B cell (primary cell): ENCODE measurements at regions not wholly inside any gene's neighbourhood (a gene's known extent, or its start where the extent isn't known, plus 50 kb on each side); places are given as distances from the start of the nearest gene placed in this dataset.

Experiments
- ATAC-seq: fragments of 200-7000 bp; cut with Tn5 transposase; one replicate; pipeline ENCODE4 v1.10.0; 2021; ENCODE audit warnings: low read depth, mild to moderate bottlenecking, moderate number of reproducible peaks, moderate library complexity
- CTCF ChIA-PET: fragments of 350-600 bp; sonication (Branson Sonifier 250); formaldehyde crosslinking; loops from one replicate; lab custom pipeline; 2021; ENCODE audit warnings: antibody characterized with exemption, inconsistent platforms; lab: Charles Lee
- POLR2A ChIA-PET: fragments of 350-600 bp; sonication (Branson Sonifier 250); formaldehyde crosslinking; loops from one replicate; lab custom pipeline; 2021; ENCODE audit warnings: antibody characterized with exemption; lab: Charles Lee
- DNase-seq: peaks from one replicate; pipeline ENCODE4 v3.0.0; 2013
- H2AFZ ChIP-seq: 2 replicates; pipeline ENCODE4 v1.6.1; 2012; ENCODE audit warnings: mild to moderate bottlenecking, low read depth, low read length; ENCODE audit not compliant: insufficient read depth, poor library complexity, severe bottlenecking
- H3K27ac ChIP-seq, 2 donors: 1 replicate in 1 of 2; 2 replicates in 1 of 2; pipeline ENCODE4 v1.5.1; 2012 to 2013; ENCODE audit warnings: low read length in 2 of 2, mild to moderate bottlenecking in 2 of 2, moderate library complexity in 1 of 2
- H3K27me3 ChIP-seq, 4 experiments: fragments of 200-600 bp in 1 of 4; sonication (generic) in 1 of 4; replicated peaks in 1 of 4; 1 replicate in 2 of 4; 2 replicates in 2 of 4; pipeline versions ENCODE4 v1.6.1 to v1.7.0; 2013 to 2016; ENCODE audit warnings: low read length in 3 of 4, mild to moderate bottlenecking in 2 of 4, mixed read lengths in 1 of 4, moderate library complexity in 1 of 4; ENCODE audit not compliant: insufficient read depth in 4 of 4, control insufficient read depth in 3 of 4; ENCODE audit errors: control extremely low read depth in 1 of 4
- H3K36me3 ChIP-seq, 2 experiments: replicated peaks in 1 of 2; 1 replicate in 1 of 2; 2 replicates in 1 of 2; pipeline versions ENCODE4 v1.6.1 to v1.7.1; 2013; ENCODE audit warnings: low read length in 1 of 2; ENCODE audit not compliant: insufficient read depth in 2 of 2, control insufficient read depth in 1 of 2; ENCODE audit errors: control extremely low read depth in 1 of 2, extremely low read depth in 1 of 2
- H3K4me1 ChIP-seq, 2 donors: fragments of 200-600 bp in 1 of 2; sonication (generic) in 1 of 2; 1 replicate in 1 of 2; 2 replicates in 1 of 2; pipeline versions ENCODE4 v1.5.1 to v1.6.1; 2013 to 2017; ENCODE audit warnings: low read length in 2 of 2; ENCODE audit not compliant: control insufficient read depth in 2 of 2, insufficient read depth in 2 of 2
- H3K4me2 ChIP-seq: replicated peaks from 2 replicates; pipeline ENCODE3; 2012; ENCODE audit warnings: mild to moderate bottlenecking, low read depth, low read length; ENCODE audit not compliant: poor library complexity, severe bottlenecking
- H3K4me3 ChIP-seq, 5 experiments: fragments of 200-600 bp in 1 of 5; sonication (generic) in 1 of 5; 1 replicate in 3 of 5; 2 replicates in 2 of 5; pipeline versions ENCODE4 v1.5.1 to v1.7.0; 2011 to 2016; ENCODE audit warnings: low read length in 4 of 5, mild to moderate bottlenecking in 4 of 5, low read depth in 2 of 5, control low read depth in 1 of 5, moderate library complexity in 1 of 5; ENCODE audit not compliant: insufficient read depth in 1 of 5; ENCODE audit errors: control extremely low read depth in 1 of 5, extremely low read depth in 1 of 5
- H3K79me2 ChIP-seq: fragments of 200-600 bp; sonication (generic); one replicate; pipeline ENCODE4 v1.6.0; 2016; ENCODE audit warnings: low read length; ENCODE audit not compliant: control insufficient read depth, insufficient read depth
- H3K9ac ChIP-seq: fragments of 200-600 bp; sonication (generic); 2 replicates; pipeline ENCODE4 v1.6.1; 2017; ENCODE audit warnings: mild to moderate bottlenecking, low read length, moderate library complexity
- H3K9me3 ChIP-seq, 3 donors: one replicate each; pipeline versions ENCODE4 v1.6.1 to v1.7.1; 2013; ENCODE audit warnings: low read length in 2 of 3; ENCODE audit not compliant: control insufficient read depth in 2 of 3, insufficient read depth in 1 of 3; ENCODE audit errors: control extremely low read depth in 1 of 3
- H4K20me1 ChIP-seq: 2 replicates; pipeline ENCODE4 v1.6.0; 2012; ENCODE audit warnings: mild to moderate bottlenecking, low read length; ENCODE audit not compliant: insufficient read depth, control insufficient read depth, poor library complexity, severe bottlenecking
- H3K27ac Mint-ChIP-seq: one replicate; pipeline ENCODE4 v1.8.0; 2021; ENCODE audit warnings: mixed read lengths
- H3K27me3 Mint-ChIP-seq: one replicate; pipeline ENCODE4 v1.8.0; 2021; ENCODE audit warnings: mixed read lengths
- H3K4me1 Mint-ChIP-seq: one replicate; pipeline ENCODE4 v1.8.0; 2021; ENCODE audit warnings: mixed read lengths
- H3K4me3 Mint-ChIP-seq: one replicate; pipeline ENCODE4 v1.8.0; 2021; ENCODE audit warnings: mixed read lengths
- H3K9me3 Mint-ChIP-seq: one replicate; pipeline ENCODE4 v1.8.0; 2022; ENCODE audit warnings: mixed read lengths; ENCODE audit not compliant: insufficient read depth
- EZH2 ChIP-seq: IDR thresholded peaks from 2 replicates; pipeline ENCODE4 v1.6.1; 2012; ENCODE audit warnings: borderline replicate concordance, low read depth, mild to moderate bottlenecking, moderate library complexity, low read length; ENCODE audit not compliant: insufficient read depth, poor library complexity, severe bottlenecking
- WGBS: methylation state at CpG from one replicate; pipeline ENCODE4 v1.1.5; 2013; ENCODE audit warnings: missing lambda C conversion rate; ENCODE audit not compliant: insufficient coverage; 5-methylcytosine and 5-hydroxymethylcytosine counted together
- intact Hi-C: fragments of 100-400 bp; cut with micrococcal nuclease; formaldehyde crosslinking; loops from one replicate; pipeline ENCODE4 v1.10.0; 2022
- TF ChIP-seq, protein P1 (sequence below): fragments of 200-600 bp; IDR thresholded peaks from one replicate; pipeline ENCODE4 v1.8.0; 2022; ENCODE audit warnings: antibody characterized with exemption, mild to moderate bottlenecking

GRCh38 chr2:206212673-206213513 is 53.2 kb downstream of the EEF1B2 start:
- no peaks in the 10 kb centered on the region for H3K36me3 ChIP-seq
- no peaks in the 10 kb centered on the region for H3K9me3 ChIP-seq
- intact Hi-C loops, result no loop called here
- DNase-seq (no peak), ATAC-seq (no peak)
- Mint-ChIP-seq H3K9me3 (no peaks in the 10 kb centered on the region), H3K4me1 (no peaks in the 10 kb centered on the region), H3K27ac (no peak overlapping the region), H3K4me3 (no peak overlapping the region), H3K27me3 (peaks cover 27% of the 10 kb centered on the region)
- no peak overlapping the region for H2AFZ ChIP-seq
- H3K4me1 ChIP-seq, result no peaks in the 10 kb centered on the region
- no peak overlapping the region for H3K27ac ChIP-seq
- H3K9ac ChIP-seq, result no peak overlapping the region
- no peak overlapping the region for H3K4me3 ChIP-seq
- H4K20me1 ChIP-seq, result no peaks in the 10 kb centered on the region
- H3K27me3 ChIP-seq, result peaks cover 0 to 8% (median 5%) of the 10 kb centered on the region in 4 experiments
- H3K79me2 ChIP-seq, result no peaks in the 10 kb centered on the region
- TF ChIP-seq EZH2, result no peak
- TF ChIP-seq, protein P1, sequence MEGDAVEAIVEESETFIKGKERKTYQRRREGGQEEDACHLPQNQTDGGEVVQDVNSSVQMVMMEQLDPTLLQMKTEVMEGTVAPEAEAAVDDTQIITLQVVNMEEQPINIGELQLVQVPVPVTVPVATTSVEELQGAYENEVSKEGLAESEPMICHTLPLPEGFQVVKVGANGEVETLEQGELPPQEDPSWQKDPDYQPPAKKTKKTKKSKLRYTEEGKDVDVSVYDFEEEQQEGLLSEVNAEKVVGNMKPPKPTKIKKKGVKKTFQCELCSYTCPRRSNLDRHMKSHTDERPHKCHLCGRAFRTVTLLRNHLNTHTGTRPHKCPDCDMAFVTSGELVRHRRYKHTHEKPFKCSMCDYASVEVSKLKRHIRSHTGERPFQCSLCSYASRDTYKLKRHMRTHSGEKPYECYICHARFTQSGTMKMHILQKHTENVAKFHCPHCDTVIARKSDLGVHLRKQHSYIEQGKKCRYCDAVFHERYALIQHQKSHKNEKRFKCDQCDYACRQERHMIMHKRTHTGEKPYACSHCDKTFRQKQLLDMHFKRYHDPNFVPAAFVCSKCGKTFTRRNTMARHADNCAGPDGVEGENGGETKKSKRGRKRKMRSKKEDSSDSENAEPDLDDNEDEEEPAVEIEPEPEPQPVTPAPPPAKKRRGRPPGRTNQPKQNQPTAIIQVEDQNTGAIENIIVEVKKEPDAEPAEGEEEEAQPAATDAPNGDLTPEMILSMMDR, result no peak
- ChIA-PET POLR2A (no interaction called here), CTCF (no interaction called here)
- no peak overlapping the region for H3K4me2 ChIP-seq
- WGBS, result 53% methylated on average over 3 of the region's 10 CpGs

DNA sequence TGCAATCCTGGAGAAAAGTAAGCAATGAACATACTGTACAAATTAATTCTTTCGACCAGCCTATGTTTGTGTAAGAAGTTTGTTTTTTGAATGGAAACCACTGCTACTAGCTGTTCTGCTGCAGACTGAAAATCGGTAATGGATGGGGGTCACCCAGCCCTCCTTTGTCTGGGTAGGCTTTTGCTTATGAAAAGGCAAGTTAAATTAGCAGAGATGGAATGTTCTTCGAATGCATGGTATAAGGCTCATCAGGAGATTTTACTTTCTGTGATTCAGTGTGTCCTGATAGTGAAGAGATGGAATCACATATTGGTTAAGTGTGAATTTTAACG is 53.8 kb downstream of the EEF1B2 start:
- DNase-seq, result no peak
- no peaks in the 10 kb centered on the region for H3K9me3 Mint-ChIP-seq
- POLR2A ChIA-PET, result no interaction called here

More for the DNA sequence above, 53.8 kb downstream of the EEF1B2 start:
- Histone ChIP-seq H3K79me2 (no peaks in the 10 kb centered on the region), H3K4me2 (no peak overlapping the region), H3K9ac (no peak overlapping the region), H3K27ac (no peak overlapping the region), H2AFZ (no peak overlapping the region), H4K20me1 (no peaks in the 10 kb centered on the region), H3K9me3 (no peaks in the 10 kb centered on the region), H3K27me3 (peaks cover 0 to 9% (median 5%) of the 10 kb centered on the region in 4 experiments), H3K4me3 (no peak overlapping the region), H3K4me1 (no peaks in the 10 kb centered on the region), H3K36me3 (no peaks in the 10 kb centered on the region)
- TF ChIP-seq, protein P1, result no peak
- no peak for TF ChIP-seq EZH2
- ATAC-seq, result no peak
- Mint-ChIP-seq H3K27me3 (peaks cover 30% of the 10 kb centered on the region), H3K4me3 (no peak overlapping the region), H3K4me1 (peaks cover 2% of the 10 kb centered on the region), H3K27ac (no peak overlapping the region)
- intact Hi-C loops, result no loop called here
- 36% methylated on average over 2 of the region's 4 CpGs for WGBS
- CTCF ChIA-PET, result no interaction called here
